Caco-2 (cell line): ENCODE measurements at regions not wholly inside any gene's neighbourhood (a gene's known extent, or its start where the extent isn't known, plus 50 kb on each side); places are given as distances from the start of the nearest gene placed in this dataset.

ENCODE experiments used
- BruUV-seq: library from RNA; stranded (reverse); fragments of 400-500 nt; replicated peaks from 2 replicates; lab custom pipeline; 2021; lab: Mats Ljungman, UMichigan
- CTCF ChIA-PET: fragments of 300-600 bp; sonication (Branson Sonifier 250); formaldehyde crosslinking; loops from one replicate; lab custom pipeline; 2022; ENCODE audit warnings: antibody characterized with exemption; lab: Charles Lee
- POLR2A ChIA-PET: fragments of 300-600 bp; sonication (Branson Sonifier 250); formaldehyde crosslinking; loops from one replicate; lab custom pipeline; 2022; ENCODE audit warnings: antibody characterized with exemption; lab: Charles Lee
- DNase-seq, 2 experiments: peaks; one replicate each; pipeline versions ENCODE4 v3.0.0 to v3.0.0-alpha.2; 2020 to 2022
- H3K27me3 ChIP-seq: replicated peaks from 2 replicates; pipeline ENCODE4 v1.6.0; 2011; ENCODE audit warnings: low read length; ENCODE audit not compliant: control insufficient read depth, insufficient read depth
- H3K36me3 ChIP-seq: 2 replicates; pipeline ENCODE4 v1.5.1; 2011; ENCODE audit warnings: low read length; ENCODE audit not compliant: control insufficient read depth, insufficient read depth
- H3K4me1 ChIP-seq: fragments of 250-450 bp; sonication (Bioruptor Pico); 2 replicates; pipeline ENCODE4 v1.5.1; 2020; ENCODE audit warnings: mild to moderate bottlenecking
- H3K4me3 ChIP-seq: 2 replicates; pipeline ENCODE4 v1.5.1; 2011; ENCODE audit warnings: low read depth, mild to moderate bottlenecking, control low read depth, low read length
- H3K9me3 ChIP-seq: fragments of 250-450 bp; sonication (Bioruptor Pico); 2 replicates; pipeline ENCODE4 v1.5.1; 2020; ENCODE audit warnings: mild to moderate bottlenecking, moderate library complexity
- H3K27ac Mint-ChIP-seq: one replicate; pipeline ENCODE4 v1.8.0; 2022; ENCODE audit warnings: mixed read lengths; ENCODE audit not compliant: unreplicated experiment
- H3K27me3 Mint-ChIP-seq: one replicate; pipeline ENCODE4 v1.8.0; 2022; ENCODE audit warnings: mixed read lengths; ENCODE audit not compliant: insufficient read depth, unreplicated experiment
- H3K36me3 Mint-ChIP-seq: one replicate; pipeline ENCODE4 v1.8.0; 2022; ENCODE audit warnings: mild to moderate bottlenecking, mixed read lengths; ENCODE audit not compliant: insufficient read depth, unreplicated experiment
- H3K4me1 Mint-ChIP-seq: one replicate; pipeline ENCODE4 v1.8.0; 2022; ENCODE audit warnings: low read depth, mixed read lengths; ENCODE audit not compliant: unreplicated experiment
- H3K4me3 Mint-ChIP-seq: one replicate; pipeline ENCODE4 v1.8.0; 2022; ENCODE audit warnings: mild to moderate bottlenecking, moderate library complexity, mixed read lengths; ENCODE audit not compliant: unreplicated experiment
- H3K9me3 Mint-ChIP-seq: one replicate; pipeline ENCODE4 v1.8.0; 2022; ENCODE audit warnings: mixed read lengths; ENCODE audit not compliant: unreplicated experiment
- CTCF ChIP-seq, 2 experiments: fragments of 200-600 bp in 1 of 2; IDR thresholded peaks; 1 replicate in 1 of 2; 2 replicates in 1 of 2; pipeline versions ENCODE4 v1.5.1 to v1.8.0; 2011 to 2022; ENCODE audit warnings: antibody characterized with exemption in 1 of 2, control low read depth in 1 of 2, inconsistent platforms in 1 of 2, low read depth in 1 of 2, low read length in 1 of 2, mild to moderate bottlenecking in 1 of 2, moderate library complexity in 1 of 2; ENCODE audit not compliant: insufficient read depth in 1 of 2, severe bottlenecking in 1 of 2, unreplicated experiment in 1 of 2
- intact Hi-C: fragments of 100-400 bp; cut with micrococcal nuclease; formaldehyde crosslinking; loops from one replicate; pipeline ENCODE4 v1.10.0; 2022; ENCODE audit not compliant: unreplicated experiment

- ChIA-PET POLR2A (no interaction called here), CTCF (no interaction called here)
- no peak for DNase-seq
- intact Hi-C loops = no loop called here
- Mint-ChIP-seq H3K27ac (no peak overlapping the region), H3K27me3 (peaks cover 13% of the 10 kb centered on the region), H3K9me3 (no peaks in the 10 kb centered on the region), H3K4me1 (no peaks in the 10 kb centered on the region), H3K36me3 (no peaks in the 10 kb centered on the region), H3K4me3 (no peak overlapping the region)
- Histone ChIP-seq H3K27me3 (no peaks in the 10 kb centered on the region), H3K4me3 (no peak overlapping the region), H3K36me3 (no peaks in the 10 kb centered on the region), H3K4me1 (no peaks in the 10 kb centered on the region), H3K9me3 (no peaks in the 10 kb centered on the region)
- TF ChIP-seq CTCF (IDR thresholded peaks at IDR 0.05; ENCODE audit: insufficient read depth in 1 of 2, low read depth in 1 of 2, low read length in 1 of 2, severe bottlenecking in 1 of 2, unreplicated experiment in 1 of 2) = no peak
- BruUV-seq = no TSS peak
These were observed 851.1 kb downstream of the SLC4A3 start for GRCh38 chr2:220478305-220479058.

DNA sequence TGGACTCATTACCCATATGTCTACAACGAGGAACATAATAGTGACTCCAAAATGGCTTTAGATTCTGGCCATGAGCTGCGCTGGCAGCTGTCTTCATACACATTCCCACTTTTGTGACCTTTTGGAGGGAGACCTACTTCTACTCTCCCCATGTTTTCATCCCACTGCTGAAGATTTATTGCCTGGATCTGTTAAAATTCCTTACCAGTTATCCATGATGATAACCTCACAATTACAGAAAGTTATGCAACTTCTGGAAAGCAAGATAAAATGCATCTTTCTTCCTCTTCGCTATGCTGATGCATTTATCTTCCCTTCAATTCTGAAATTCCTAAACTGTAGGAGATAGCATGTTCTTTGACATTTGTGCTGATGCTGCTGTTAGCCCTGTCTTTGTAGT lies 855.3 kb downstream of the SLC4A3 start:
- no peak for DNase-seq
- H3K27me3 Mint-ChIP-seq = peaks cover 27% of the 10 kb centered on the region
- Histone ChIP-seq H3K36me3 (no peaks in the 10 kb centered on the region), H3K4me3 (no peak overlapping the region), H3K27me3 (no peaks in the 10 kb centered on the region), H3K4me1 (no peaks in the 10 kb centered on the region), H3K9me3 (no peaks in the 10 kb centered on the region)
- ChIA-PET CTCF (no interaction called here), POLR2A (no interaction called here)
- H3K4me3 Mint-ChIP-seq = no peak overlapping the region
- no peak for TF ChIP-seq CTCF (IDR thresholded peaks at IDR 0.05; ENCODE audit: insufficient read depth in 1 of 2, low read depth in 1 of 2, low read length in 1 of 2, severe bottlenecking in 1 of 2, unreplicated experiment in 1 of 2)
- no TSS peak for BruUV-seq
- H3K9me3 Mint-ChIP-seq = no peaks in the 10 kb centered on the region
- no peak overlapping the region for H3K27ac Mint-ChIP-seq
- no peaks in the 10 kb centered on the region for H3K4me1 Mint-ChIP-seq
- intact Hi-C loops = no loop called here
- H3K36me3 Mint-ChIP-seq = no peaks in the 10 kb centered on the region

- no peaks in the 10 kb centered on the region for H3K36me3 Mint-ChIP-seq
- no peaks in the 10 kb centered on the region for H3K4me1 ChIP-seq
- DNase-seq = no peak
- no TSS peak for BruUV-seq
- H3K4me1 Mint-ChIP-seq = no peaks in the 10 kb centered on the region
- peaks cover 33% of the 10 kb centered on the region for H3K27me3 Mint-ChIP-seq
- H3K4me3 ChIP-seq = no peak overlapping the region
- no peak for TF ChIP-seq CTCF (IDR thresholded peaks at IDR 0.05; ENCODE audit: insufficient read depth in 1 of 2, low read depth in 1 of 2, low read length in 1 of 2, severe bottlenecking in 1 of 2, unreplicated experiment in 1 of 2)
- CTCF ChIA-PET = no interaction called here
- H3K9me3 Mint-ChIP-seq = no peaks in the 10 kb centered on the region
- POLR2A ChIA-PET = no interaction called here
- H3K27ac Mint-ChIP-seq = no peak overlapping the region
- H3K4me3 Mint-ChIP-seq = no peak overlapping the region
- intact Hi-C loops = no loop called here
- H3K9me3 ChIP-seq = no peaks in the 10 kb centered on the region
- H3K36me3 ChIP-seq = no peaks in the 10 kb centered on the region
- no peaks in the 10 kb centered on the region; the same call in 1 of the 2 replicates for H3K27me3 ChIP-seq
These were observed 861.7 kb downstream of the SLC4A3 start for GRCh38 chr2:220489121-220489520.
